Breast epithelium (tissue), 4 donors: ENCODE measurements at regions not wholly inside any gene's neighbourhood (a gene's known extent, or its start where the extent isn't known, plus 50 kb on each side); places are given as distances from the start of the nearest gene placed in this dataset.

Experiments
- DNase-seq, 2 donors: peaks; one replicate each; pipeline ENCODE4 v3.0.0-alpha.2; 2019; ENCODE audit warnings: low spot score in 2 of 2
- H3K27ac ChIP-seq, 2 donors: fragments of 200-600 bp; sonication (generic) in 1 of 2; one replicate each; pipeline ENCODE4 v1.5.1; 2016 to 2019; ENCODE audit warnings: mild to moderate bottlenecking in 1 of 2
- H3K27me3 ChIP-seq, 2 donors: fragments of 200-600 bp; sonication (generic) in 1 of 2; one replicate each; pipeline versions ENCODE4 v1.5.1 to v1.6.0; 2017 to 2019; ENCODE audit warnings: control low read depth in 1 of 2, mild to moderate bottlenecking in 1 of 2
- H3K36me3 ChIP-seq: fragments of 200-600 bp; one replicate; pipeline ENCODE4 v1.5.1; 2019
- H3K4me1 ChIP-seq, 2 donors: fragments of 200-600 bp; sonication (generic); one replicate each; pipeline ENCODE4 v1.5.1; 2016 to 2019; ENCODE audit warnings: control low read depth in 1 of 2
- H3K4me3 ChIP-seq, 3 donors: fragments of 200-600 bp; sonication (generic); 1 replicate in 2 of 3; 2 replicates in 1 of 3; pipeline ENCODE4 v1.5.1; 2016 to 2019; ENCODE audit warnings: mild to moderate bottlenecking in 3 of 3, moderate library complexity in 2 of 3
- H3K9me3 ChIP-seq, 2 donors: fragments of 200-600 bp; sonication (generic) in 1 of 2; one replicate each; pipeline ENCODE4 v1.5.1; 2016 to 2019; ENCODE audit warnings: control low read depth in 1 of 2
- CTCF ChIP-seq, 3 donors: fragments of 450-650 bp; IDR thresholded peaks; one replicate each; pipeline ENCODE4 v1.5.1; 2016 to 2017; ENCODE audit warnings: antibody characterized with exemption in 3 of 3, mild to moderate bottlenecking in 3 of 3, moderate library complexity in 3 of 3
- POLR2A ChIP-seq: fragments of 450-650 bp; IDR thresholded peaks from one replicate; pipeline ENCODE4 v1.6.1; 2016; ENCODE audit warnings: antibody characterized with exemption, mild to moderate bottlenecking, moderate library complexity
- POLR2AphosphoS5 ChIP-seq, 3 donors: sonication (generic); formaldehyde crosslinking; IDR thresholded peaks; one replicate each; pipeline ENCODE4 v1.6.1; 2017; ENCODE audit warnings: antibody characterized with exemption in 3 of 3
- intact Hi-C: fragments of 100-400 bp; cut with DNase I; formaldehyde crosslinking; loops from one replicate; pipeline ENCODE4 v1.15.1; 2023; ENCODE audit warnings: low total_unique reads

GRCh38 chr1:50272912-50273311, 150.3 kb downstream of the DMRTA2 start:
- Histone ChIP-seq H3K4me3 (no peak overlapping the region), H3K27ac (no peak overlapping the region), H3K9me3 (no peaks in the 10 kb centered on the region), H3K4me1 (no peaks in the 10 kb centered on the region), H3K36me3 (no peaks in the 10 kb centered on the region), H3K27me3 (peaks cover 0 to 16% of the 10 kb centered on the region in 2 donors)
- intact Hi-C loops: no loop called here
- TF ChIP-seq POLR2A (no peak), POLR2AphosphoS5 (IDR thresholded peaks at IDR 0.05) (no peak), CTCF (IDR thresholded peaks at IDR 0.05) (no peak)
- no peak for DNase-seq

- no peak for DNase-seq
- intact Hi-C loops: no loop called here
- Histone ChIP-seq H3K36me3 (no peaks in the 10 kb centered on the region), H3K27ac (no peak overlapping the region), H3K4me1 (no peaks in the 10 kb centered on the region), H3K9me3 (no peaks in the 10 kb centered on the region), H3K4me3 (no peak overlapping the region), H3K27me3 (peaks cover 0 to 7% of the 10 kb centered on the region in 2 donors)
- TF ChIP-seq POLR2AphosphoS5 (IDR thresholded peaks at IDR 0.05): no peak
- TF ChIP-seq POLR2A: no peak
- peak in 1 of 3 donors; percentile 33 for TF ChIP-seq CTCF (IDR thresholded peaks at IDR 0.05)
Observed at GRCh38 chr1:50271968-50272578, 151.2 kb downstream of the DMRTA2 start.

- H3K27me3 ChIP-seq: peaks cover 0 to 5% of the 10 kb centered on the region in 2 donors
- no peak overlapping the region for H3K4me3 ChIP-seq
- H3K9me3 ChIP-seq: no peaks in the 10 kb centered on the region
- H3K36me3 ChIP-seq: no peaks in the 10 kb centered on the region
- DNase-seq: no peak
- intact Hi-C loops: no loop called here
- H3K27ac ChIP-seq: no peak overlapping the region
- no peak for TF ChIP-seq POLR2AphosphoS5 (IDR thresholded peaks at IDR 0.05)
- no peaks in the 10 kb centered on the region for H3K4me1 ChIP-seq
Observed at GRCh38 chr1:50271337-50271736, 151.9 kb downstream of the DMRTA2 start.

GRCh38 chr1:50270926-50271325, 152.3 kb downstream of the DMRTA2 start:
- H3K4me3 ChIP-seq: no peak overlapping the region
- DNase-seq: no peak
- H3K27ac ChIP-seq: no peak overlapping the region
- peaks cover 0 to 5% of the 10 kb centered on the region in 2 donors for H3K27me3 ChIP-seq
- intact Hi-C loops: no loop called here
- H3K36me3 ChIP-seq: no peaks in the 10 kb centered on the region
- H3K4me1 ChIP-seq: no peaks in the 10 kb centered on the region
- no peaks in the 10 kb centered on the region for H3K9me3 ChIP-seq
- no peak for TF ChIP-seq CTCF (IDR thresholded peaks at IDR 0.05)
- TF ChIP-seq POLR2A: no peak

GRCh38 chr1:50268049-50268448, 155.2 kb downstream of the DMRTA2 start:
- no peak for DNase-seq
- Histone ChIP-seq H3K9me3 (no peaks in the 10 kb centered on the region), H3K27me3 (no peaks in the 10 kb centered on the region), H3K4me1 (no peaks in the 10 kb centered on the region), H3K4me3 (no peak overlapping the region), H3K36me3 (no peaks in the 10 kb centered on the region), H3K27ac (no peak overlapping the region)
- TF ChIP-seq POLR2AphosphoS5 (IDR thresholded peaks at IDR 0.05) (no peak), CTCF (IDR thresholded peaks at IDR 0.05) (no peak), POLR2A (no peak)
- intact Hi-C loops: no loop called here

- H3K9me3 ChIP-seq: no peaks in the 10 kb centered on the region
- TF ChIP-seq POLR2AphosphoS5 (IDR thresholded peaks at IDR 0.05) (no peak), CTCF (IDR thresholded peaks at IDR 0.05) (no peak), POLR2A (no peak)
Observed at GRCh38 chr1:50266509-50266908, 156.7 kb downstream of the DMRTA2 start.

More at GRCh38 chr1:50266509-50266908, 156.7 kb downstream of the DMRTA2 start:
- no peak for DNase-seq
- Histone ChIP-seq H3K4me1 (no peaks in the 10 kb centered on the region), H3K4me3 (no peak overlapping the region), H3K27me3 (no peaks in the 10 kb centered on the region), H3K36me3 (no peaks in the 10 kb centered on the region), H3K27ac (peak overlapping the region; percentile 42 to 74)
- intact Hi-C loops: no loop called here
